ENCODE measurements at regions not wholly inside any gene's neighbourhood (a gene's known extent, or its start where the extent isn't known, plus 50 kb on each side); places are given as distances from the start of the nearest gene placed in this dataset.

GRCh38 chr11:29616611-29617010 lies 400.2 kb downstream of the KCNA4 start:
- no peak for TF ChIP-seq ZNF521 (tag by site-specific recombination; IDR thresholded peaks at IDR 0.05)
- TF ChIP-seq ZFP69B (tag by site-specific recombination; IDR thresholded peaks at IDR 0.05) = no peak
- TF ChIP-seq ZNF623 (tag by site-specific recombination; IDR thresholded peaks at IDR 0.05) = no peak
- TF ChIP-seq ZNF645 (tag by site-specific recombination; IDR thresholded peaks at IDR 0.05) = no peak
- TF ChIP-seq ZNF23 (tag by site-specific recombination; IDR thresholded peaks at IDR 0.05; ENCODE audit: borderline replicate concordance) = no peak
- no peak for TF ChIP-seq ZNF155 (tag by site-specific recombination; IDR thresholded peaks at IDR 0.05)
- no peak for TF ChIP-seq ZNF16 (tag by site-specific recombination; IDR thresholded peaks at IDR 0.05; ENCODE audit: low read depth)
- TF ChIP-seq ZNF529 (tag by site-specific recombination; IDR thresholded peaks at IDR 0.05; ENCODE audit: insufficient replicate concordance) = no peak
- no peak for TF ChIP-seq IKZF3 (tag by site-specific recombination; IDR thresholded peaks at IDR 0.05)
- no peak for TF ChIP-seq GLIS1 (tag by site-specific recombination; IDR thresholded peaks at IDR 0.05)
- no peak for TF ChIP-seq KLF10 (tag by site-specific recombination; IDR thresholded peaks at IDR 0.05)
- TF ChIP-seq, protein P1, sequence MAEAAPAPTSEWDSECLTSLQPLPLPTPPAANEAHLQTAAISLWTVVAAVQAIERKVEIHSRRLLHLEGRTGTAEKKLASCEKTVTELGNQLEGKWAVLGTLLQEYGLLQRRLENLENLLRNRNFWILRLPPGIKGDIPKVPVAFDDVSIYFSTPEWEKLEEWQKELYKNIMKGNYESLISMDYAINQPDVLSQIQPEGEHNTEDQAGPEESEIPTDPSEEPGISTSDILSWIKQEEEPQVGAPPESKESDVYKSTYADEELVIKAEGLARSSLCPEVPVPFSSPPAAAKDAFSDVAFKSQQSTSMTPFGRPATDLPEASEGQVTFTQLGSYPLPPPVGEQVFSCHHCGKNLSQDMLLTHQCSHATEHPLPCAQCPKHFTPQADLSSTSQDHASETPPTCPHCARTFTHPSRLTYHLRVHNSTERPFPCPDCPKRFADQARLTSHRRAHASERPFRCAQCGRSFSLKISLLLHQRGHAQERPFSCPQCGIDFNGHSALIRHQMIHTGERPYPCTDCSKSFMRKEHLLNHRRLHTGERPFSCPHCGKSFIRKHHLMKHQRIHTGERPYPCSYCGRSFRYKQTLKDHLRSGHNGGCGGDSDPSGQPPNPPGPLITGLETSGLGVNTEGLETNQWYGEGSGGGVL (tag by site-specific recombination; IDR thresholded peaks at IDR 0.05) = no peak
- TF ChIP-seq ZNF777 (tag by site-specific recombination; IDR thresholded peaks at IDR 0.05; ENCODE audit: borderline replicate concordance) = no peak
- H3K9me3 ChIP-seq (ENCODE audit: control insufficient read depth, insufficient read depth, low read depth, low read length) = no peaks in the 10 kb centered on the region
- H3K27ac ChIP-seq (ENCODE audit: extremely low read depth, low read depth, low read length) = no peak overlapping the region
- CTCF ChIA-PET = interaction anchor here (0.6 kb wide), 1 partner anchor 11 kb away, joined by 3 read pairs; no protein-coding TSS in a partner anchor
- no peaks in the 10 kb centered on the region for H3K4me1 ChIP-seq (ENCODE audit: control insufficient read depth, insufficient read depth, low read length)
- H3K4me3 ChIP-seq (ENCODE audit: low read depth, low read length) = no peak overlapping the region
- POLR2A ChIA-PET = no interaction called here
- no peaks in the 10 kb centered on the region for H3K36me3 ChIP-seq (ENCODE audit: control insufficient read depth in 2 of 2, insufficient read depth in 1 of 2, low read length in 2 of 2)

GRCh38 chr11:29612423-29612822 lies 404.4 kb downstream of the KCNA4 start:
- no peaks in the 10 kb centered on the region for H3K4me1 ChIP-seq (ENCODE audit: control insufficient read depth, insufficient read depth, low read length)
- POLR2A ChIA-PET = no interaction called here
- H3K36me3 ChIP-seq (ENCODE audit: control insufficient read depth in 2 of 2, insufficient read depth in 1 of 2, low read length in 2 of 2) = no peaks in the 10 kb centered on the region
- H3K27ac ChIP-seq (ENCODE audit: extremely low read depth, low read depth, low read length) = no peak overlapping the region
- no peaks in the 10 kb centered on the region for H3K9me3 ChIP-seq (ENCODE audit: control insufficient read depth, insufficient read depth, low read depth, low read length)
- CTCF ChIA-PET = no interaction called here
- H3K4me3 ChIP-seq (ENCODE audit: low read depth, low read length) = no peak overlapping the region
- TF ChIP-seq OVOL3 (tag by site-specific recombination; IDR thresholded peaks at IDR 0.05) (no peak), ZNF792 (tag by site-specific recombination; IDR thresholded peaks at IDR 0.05) (no peak), ZNF148 (tag by site-specific recombination; IDR thresholded peaks at IDR 0.05; ENCODE audit: borderline replicate concordance) (no peak), ZNF416 (tag by site-specific recombination; IDR thresholded peaks at IDR 0.05) (no peak), ZNF747 (tag by site-specific recombination; IDR thresholded peaks at IDR 0.05) (no peak), KLF8 (tag by site-specific recombination; IDR thresholded peaks at IDR 0.05) (no peak), ZNF660 (tag by site-specific recombination; IDR thresholded peaks at IDR 0.05) (no peak), ZNF184 (tag by site-specific recombination; IDR thresholded peaks at IDR 0.05) (no peak), ZNF837 (tag by site-specific recombination; IDR thresholded peaks at IDR 0.05) (no peak), ZIC2 (tag by site-specific recombination; IDR thresholded peaks at IDR 0.05) (no peak), ZBTB17 (tag by site-specific recombination; IDR thresholded peaks at IDR 0.05) (no peak)
- TF ChIP-seq, protein P2, sequence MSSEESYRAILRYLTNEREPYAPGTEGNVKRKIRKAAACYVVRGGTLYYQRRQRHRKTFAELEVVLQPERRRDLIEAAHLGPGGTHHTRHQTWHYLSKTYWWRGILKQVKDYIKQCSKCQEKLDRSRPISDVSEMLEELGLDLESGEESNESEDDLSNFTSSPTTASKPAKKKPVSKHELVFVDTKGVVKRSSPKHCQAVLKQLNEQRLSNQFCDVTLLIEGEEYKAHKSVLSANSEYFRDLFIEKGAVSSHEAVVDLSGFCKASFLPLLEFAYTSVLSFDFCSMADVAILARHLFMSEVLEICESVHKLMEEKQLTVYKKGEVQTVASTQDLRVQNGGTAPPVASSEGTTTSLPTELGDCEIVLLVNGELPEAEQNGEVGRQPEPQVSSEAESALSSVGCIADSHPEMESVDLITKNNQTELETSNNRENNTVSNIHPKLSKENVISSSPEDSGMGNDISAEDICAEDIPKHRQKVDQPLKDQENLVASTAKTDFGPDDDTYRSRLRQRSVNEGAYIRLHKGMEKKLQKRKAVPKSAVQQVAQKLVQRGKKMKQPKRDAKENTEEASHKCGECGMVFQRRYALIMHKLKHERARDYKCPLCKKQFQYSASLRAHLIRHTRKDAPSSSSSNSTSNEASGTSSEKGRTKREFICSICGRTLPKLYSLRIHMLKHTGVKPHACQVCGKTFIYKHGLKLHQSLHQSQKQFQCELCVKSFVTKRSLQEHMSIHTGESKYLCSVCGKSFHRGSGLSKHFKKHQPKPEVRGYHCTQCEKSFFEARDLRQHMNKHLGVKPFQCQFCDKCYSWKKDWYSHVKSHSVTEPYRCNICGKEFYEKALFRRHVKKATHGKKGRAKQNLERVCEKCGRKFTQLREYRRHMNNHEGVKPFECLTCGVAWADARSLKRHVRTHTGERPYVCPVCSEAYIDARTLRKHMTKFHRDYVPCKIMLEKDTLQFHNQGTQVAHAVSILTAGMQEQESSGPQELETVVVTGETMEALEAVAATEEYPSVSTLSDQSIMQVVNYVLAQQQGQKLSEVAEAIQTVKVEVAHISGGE (tag by site-specific recombination; conservative IDR thresholded peaks at IDR 0.05; ENCODE audit: low read depth) = no peak
- TF ChIP-seq, protein P3, sequence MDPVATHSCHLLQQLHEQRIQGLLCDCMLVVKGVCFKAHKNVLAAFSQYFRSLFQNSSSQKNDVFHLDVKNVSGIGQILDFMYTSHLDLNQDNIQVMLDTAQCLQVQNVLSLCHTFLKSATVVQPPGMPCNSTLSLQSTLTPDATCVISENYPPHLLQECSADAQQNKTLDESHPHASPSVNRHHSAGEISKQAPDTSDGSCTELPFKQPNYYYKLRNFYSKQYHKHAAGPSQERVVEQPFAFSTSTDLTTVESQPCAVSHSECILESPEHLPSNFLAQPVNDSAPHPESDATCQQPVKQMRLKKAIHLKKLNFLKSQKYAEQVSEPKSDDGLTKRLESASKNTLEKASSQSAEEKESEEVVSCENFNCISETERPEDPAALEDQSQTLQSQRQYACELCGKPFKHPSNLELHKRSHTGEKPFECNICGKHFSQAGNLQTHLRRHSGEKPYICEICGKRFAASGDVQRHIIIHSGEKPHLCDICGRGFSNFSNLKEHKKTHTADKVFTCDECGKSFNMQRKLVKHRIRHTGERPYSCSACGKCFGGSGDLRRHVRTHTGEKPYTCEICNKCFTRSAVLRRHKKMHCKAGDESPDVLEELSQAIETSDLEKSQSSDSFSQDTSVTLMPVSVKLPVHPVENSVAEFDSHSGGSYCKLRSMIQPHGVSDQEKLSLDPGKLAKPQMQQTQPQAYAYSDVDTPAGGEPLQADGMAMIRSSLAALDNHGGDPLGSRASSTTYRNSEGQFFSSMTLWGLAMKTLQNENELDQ (tag by site-specific recombination; IDR thresholded peaks at IDR 0.05; ENCODE audit: low read depth) = no peak
